NCI-H460 (cell line): ENCODE measurements at regions not wholly inside any gene's neighbourhood (a gene's known extent, or its start where the extent isn't known, plus 50 kb on each side); places are given as distances from the start of the nearest gene placed in this dataset.
"Not testable (repeated sequence)": the region's sequence is repeated elsewhere in the genome, so short reads cannot be mapped to it uniquely, and the experiment has no call there.

Source experiments
- DNase-seq: peaks from one replicate; pipeline ENCODE4 v3.0.0-alpha.2; 2016; ENCODE audit warnings: low read depth; ENCODE audit errors: extremely low read depth

DNA sequence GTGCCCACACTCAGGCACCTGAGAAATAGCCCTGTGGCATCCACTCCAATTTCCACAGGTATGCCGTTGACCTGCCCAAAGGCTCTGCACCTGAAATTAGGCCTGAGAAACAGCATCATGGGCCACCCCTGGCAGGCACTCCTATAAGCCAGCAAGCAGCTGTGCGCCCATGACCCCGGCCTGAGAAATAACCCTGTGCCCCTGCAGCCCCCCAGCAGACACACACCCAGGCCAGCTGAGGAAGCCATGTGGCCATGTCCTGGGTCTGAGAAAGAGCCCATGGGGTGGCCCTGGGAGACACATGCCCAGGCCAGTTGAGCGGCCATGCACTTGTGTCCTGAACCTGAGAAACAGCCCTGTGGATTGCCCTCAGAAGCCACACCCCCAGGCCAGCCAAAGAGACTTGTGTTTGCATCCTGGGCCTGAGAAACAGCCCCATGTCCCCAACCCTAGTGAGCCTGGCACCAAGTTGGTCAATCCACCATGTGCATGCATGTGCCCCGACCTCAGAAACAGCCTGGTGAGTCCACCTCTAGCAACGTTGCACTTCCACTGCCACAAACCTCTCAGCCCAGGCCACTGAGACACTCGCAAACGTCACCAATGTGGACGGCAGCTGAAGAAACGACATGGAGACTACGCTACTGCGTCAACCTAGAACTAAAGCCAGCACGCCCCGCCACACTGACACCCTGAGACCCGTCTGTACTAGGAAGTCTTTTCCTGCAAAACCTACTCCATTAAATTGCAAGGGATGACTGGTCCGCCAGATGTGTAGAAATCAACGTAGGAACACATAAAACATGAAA, 411.9 kb downstream of the TMEM121 start:
- DNase-seq = no peak

DNA sequence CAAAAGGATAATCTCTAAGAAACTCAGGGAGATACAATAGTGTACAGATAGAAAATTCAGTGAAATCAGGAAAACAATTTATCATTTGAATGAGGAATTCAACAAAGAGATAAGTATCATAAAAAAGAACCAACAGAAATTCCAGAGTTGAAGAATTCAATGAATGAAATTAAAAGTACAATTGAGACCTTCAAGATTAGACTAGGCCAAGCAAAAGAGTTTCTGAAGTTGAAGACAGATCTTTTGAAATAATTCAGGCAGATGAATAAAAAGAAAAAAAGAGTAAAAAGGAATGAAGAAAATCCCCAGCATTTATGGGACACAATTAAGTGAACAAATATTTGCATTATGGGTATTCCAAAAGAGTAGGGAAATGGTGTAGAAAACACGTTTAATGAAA, 412.6 kb downstream of the TMEM121 start:
- no peak for DNase-seq

DNA sequence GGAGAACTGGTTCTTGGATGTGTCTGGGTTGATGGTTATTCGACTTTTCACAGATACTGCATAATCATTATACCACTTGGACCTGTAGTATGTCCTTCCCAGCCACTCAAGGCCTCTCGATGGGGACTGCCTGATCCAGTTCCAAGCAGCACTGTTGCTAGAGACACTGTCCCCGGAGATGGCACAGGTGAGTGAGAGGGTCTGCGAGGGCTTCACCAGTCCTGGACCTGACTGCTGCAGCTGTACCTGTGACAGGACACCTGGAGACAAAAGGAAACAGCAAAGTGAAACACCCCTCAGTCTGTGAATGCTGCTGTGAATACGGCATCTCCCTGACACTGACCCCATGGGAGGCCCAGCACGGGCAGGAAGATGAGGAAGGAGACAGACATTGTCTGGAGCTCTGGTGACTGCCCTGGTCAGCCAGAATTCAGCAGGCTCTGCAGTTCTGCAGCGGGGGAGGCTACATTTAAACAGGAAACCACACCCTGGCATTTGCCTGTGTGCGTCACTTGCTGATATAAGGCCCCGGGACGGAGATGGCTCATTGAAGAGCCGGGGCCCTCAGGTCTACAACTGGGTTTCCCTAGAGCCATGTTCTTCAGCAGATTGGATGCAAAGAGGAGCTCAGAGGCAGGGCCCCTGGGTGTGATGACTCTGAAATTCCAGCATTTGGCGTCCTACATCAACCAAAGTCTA, 413.6 kb downstream of the TMEM121 start:
- DNase-seq = no peak

DNA sequence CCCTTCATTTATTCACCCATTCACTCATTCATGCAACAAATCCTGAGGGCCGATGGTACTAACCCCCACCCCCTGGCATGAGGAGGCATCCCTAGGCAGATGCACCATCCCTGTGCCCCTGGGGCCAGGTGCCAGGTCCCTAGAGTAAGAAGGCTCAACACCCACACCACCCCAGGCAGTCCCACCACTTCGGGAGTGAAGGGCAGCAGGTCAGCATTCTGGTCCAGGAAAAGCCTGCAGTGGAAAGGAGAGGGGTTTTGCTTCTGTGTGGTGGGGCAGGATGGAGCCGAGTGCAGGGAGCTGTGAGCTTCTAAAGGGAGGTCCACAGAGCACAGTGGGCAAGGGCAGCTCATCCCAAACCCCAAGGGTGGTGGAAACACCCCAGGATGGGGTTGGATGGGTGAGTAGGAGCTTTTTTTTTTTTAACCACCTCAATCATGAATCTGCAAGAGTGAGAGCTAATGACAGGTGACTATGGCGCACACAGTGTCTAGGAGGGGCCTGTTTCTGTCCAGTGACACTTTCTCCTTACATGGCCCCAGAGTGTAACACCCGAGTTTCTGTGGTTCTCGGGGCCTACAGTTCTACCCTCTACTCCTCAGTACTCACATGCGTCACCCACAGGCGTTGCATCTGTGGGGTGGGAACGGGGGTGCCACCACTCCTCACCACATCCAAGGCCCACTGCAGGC, 414.3 kb downstream of the TMEM121 start:
- no peak for DNase-seq

DNA sequence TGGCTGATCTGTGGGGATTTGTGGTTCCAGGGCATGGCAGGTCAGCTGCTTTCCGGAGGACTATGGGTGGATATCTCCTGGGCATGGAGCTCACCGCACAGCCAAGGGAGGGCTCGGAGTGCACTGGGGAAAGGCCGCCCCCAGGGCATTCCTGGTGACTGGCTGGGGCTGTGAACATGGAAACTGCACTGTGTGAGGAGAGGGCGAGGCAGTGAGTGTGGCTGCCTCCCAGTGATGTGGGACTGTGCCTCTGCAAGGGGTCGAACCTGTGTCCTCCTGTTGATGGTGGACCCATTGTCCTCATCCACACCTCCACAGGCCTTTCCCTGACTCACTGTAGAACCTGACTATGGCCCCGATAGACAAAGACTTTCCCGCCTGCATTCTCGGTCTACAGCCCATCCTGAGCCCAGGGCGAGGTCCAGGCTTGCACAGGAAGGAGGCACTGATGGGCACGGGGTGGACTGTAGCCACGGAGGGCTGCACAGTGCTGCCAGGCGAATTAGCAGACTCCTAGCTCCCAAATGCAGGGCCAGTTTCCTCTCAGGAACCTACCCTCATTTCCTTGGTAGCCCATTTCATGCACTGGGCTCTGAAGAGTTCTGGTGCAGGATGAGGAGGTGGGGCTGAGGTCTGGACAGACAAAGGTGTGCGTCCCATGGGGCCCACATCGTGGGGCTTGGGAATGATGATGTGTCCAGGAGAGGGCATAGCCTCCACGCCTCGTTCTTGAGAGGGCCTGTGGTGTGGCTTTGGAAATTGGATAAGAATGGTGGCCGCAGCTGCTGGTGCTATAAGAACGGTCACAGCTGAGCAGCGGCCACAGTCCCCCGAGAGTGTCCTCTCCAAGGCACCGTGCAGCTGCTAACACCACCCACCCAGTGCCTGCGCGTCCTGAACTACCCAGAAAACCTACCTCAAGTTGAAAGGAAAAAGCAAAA, 415.1 kb downstream of the TMEM121 start:
- no peak for DNase-seq

DNA sequence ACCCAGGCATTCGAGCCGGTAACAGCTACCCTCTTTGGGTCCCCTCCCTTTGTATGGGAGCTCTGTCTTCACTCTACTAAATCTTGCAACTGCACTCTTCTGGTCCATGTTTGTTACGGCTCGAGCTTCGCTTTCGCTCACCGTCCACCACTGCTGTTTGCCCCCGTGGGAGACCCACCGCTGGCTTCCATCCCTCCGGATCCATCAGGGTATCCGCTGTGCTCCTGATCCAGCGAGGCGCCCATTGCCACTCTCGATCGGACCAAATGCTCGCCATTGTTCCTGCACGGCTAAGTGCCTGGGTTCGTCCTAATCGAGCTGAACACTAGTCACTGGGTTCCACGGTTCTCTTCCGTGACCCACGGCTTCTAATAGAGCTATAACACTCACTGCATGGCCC, 416.3 kb downstream of the TMEM121 start:
- DNase-seq = not testable (repeated sequence)

DNA sequence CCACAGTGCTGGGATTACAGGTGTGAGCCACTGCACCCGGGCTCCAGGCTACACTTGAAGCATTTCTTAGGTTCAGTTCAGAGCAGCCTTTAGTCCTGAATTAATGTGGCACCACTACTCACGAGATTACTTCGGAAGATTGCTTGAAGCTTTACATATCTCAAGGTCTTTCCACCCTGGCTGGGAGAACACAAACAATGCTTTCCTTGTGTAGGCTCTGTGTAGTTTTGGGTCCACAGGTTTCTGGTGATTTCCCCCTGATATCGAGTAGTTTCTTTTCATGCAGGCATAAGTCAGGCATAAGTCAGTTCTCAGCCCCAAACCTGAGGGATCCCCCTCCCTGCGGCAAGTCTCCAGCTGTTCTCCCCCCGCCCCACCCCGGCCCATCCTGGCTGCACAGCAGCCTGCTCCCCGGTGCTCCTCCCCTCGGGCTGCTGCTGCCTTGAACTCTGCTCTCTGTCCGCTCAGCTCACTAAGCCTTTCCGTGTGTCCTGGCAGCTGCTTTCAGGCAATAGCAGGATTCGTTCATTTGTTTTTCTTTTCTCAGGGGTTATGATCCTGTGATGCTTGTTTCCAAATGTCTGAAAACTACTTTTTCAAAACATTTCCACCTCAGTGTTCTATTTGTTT, 417.7 kb downstream of the TMEM121 start:
- DNase-seq = no peak

DNA sequence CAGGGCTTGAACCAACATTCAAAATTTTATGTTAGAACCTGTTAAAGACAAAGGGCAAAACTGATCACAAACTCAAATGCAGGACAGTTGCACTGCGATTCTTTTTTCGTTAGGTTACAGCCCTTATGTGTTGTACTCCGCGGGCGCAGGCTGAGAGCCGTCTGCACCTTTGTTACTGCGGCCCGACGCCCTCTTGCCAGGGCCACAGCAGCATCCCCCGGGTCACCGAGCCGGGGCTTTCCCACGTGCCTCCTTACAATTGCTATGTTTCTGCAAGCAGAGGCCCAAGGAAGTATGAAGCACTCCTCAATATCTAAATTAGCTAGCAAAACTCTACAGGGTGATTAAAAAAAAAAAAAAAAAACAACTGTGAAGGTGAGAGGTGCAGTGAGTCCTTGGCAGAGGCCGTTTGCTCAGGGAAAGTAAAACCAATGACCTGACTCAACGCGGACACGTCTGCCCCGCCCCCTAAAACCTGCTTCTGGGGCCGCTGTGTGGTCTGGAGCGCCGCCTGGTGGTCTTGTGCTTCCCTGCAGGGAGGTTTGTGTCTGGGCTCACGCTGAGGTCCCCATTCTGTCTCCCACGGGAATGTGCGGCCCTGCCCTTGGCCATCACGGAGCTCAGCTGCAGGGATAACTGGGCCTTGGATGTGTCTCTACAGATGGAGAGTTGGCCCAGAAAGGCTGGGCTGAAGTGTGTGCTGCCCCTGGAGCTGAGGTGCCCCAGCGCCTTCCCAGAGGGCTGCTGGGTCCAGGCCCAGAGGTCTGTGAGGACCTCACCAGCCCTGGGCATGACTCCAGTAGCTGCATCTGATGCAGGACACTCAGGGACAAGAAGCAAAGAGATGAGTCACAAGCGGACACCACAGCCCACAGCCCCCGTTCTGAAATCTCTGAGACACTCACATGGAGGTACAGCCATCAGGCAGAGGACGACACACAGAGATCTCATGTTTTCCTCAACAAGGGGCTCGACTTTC, 418.5 kb downstream of the TMEM121 start:
- DNase-seq = peak; percentile 69

DNA sequence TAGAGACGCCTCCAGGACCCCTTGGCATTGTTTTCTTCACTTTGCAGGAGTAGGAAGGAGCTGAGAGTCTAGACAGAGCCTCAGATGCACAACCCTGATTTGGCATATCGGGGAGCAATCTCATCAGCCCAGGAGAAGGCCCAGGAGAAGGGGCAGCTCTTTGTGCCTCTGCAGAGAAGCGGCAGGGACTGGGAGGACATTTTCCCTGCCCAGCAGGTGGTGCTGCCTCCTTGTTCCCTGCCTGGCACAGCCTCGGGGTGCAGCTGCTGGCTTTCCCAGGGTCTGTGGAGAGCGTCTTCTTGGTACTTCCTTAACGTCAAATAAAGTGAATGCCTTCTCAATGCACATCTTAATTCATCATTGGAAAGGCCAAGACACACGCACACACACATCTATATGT, 419.5 kb downstream of the TMEM121 start:
- DNase-seq = peak; percentile 8

DNA sequence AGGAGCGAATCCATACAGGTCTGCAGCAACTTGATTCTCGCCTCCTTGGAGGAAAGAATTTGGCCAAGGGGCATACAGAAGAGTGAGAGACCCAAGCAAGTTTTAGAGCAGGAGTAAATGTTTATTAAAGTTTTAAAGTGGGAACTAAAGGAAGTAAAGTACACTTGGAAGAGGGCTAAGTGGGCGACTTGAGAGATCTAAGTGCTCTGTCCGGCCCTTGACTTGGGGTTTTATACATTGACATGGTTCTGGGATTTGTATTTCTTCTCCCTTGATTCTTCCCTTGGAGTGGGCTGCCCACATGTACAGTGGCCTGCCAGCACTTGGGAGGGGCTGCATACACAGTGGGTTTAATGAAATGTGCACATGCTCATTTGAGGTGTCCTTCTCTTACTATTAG, 421.2 kb downstream of the TMEM121 start:
- no peak for DNase-seq

DNA sequence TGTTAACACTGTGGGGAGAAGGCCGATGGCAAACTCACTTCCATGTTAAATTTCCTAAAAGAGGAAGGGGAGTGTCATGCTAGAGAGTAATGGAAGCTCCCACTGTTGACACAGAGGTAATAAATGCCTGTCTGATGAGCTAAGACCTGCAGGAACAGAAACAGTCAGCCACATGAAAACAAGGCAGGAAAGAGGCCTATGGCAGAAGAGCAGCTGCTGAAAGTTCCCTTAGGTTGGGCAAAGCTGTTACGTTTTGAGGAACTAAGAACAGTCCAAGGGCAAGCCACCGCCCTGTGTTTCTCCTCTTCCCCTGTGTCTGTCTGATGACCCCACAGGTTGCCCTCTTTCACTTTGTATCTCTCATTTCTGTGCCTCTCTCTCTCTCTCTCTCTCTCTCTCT, 422.6 kb downstream of the TMEM121 start:
- DNase-seq = not testable (repeated sequence)

DNA sequence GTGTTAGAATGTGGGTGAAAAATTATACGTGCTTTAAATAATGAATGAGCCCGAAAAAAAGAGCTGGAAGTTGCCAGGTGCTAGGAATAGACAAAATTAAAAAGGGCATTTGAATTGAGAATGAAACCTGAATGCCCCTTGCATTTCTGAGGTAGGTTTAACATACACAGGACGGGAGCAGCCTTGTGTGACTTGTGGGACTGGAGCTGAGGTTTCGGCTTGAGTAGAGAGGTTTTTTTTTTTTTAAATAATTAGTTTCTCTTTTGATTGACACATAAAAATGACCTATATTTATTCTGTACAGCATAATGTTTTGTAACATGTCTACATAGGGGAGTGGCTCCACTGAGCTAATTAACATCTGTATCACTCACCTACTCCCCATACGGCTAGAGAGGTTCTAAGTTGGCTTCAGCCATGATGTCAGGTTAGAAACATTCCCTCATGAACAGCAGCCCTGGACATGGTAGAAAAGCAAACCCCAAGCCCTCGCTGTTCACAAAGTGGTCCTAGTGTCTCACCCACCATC, 424.0 kb downstream of the TMEM121 start:
- DNase-seq = not testable (repeated sequence)

DNA sequence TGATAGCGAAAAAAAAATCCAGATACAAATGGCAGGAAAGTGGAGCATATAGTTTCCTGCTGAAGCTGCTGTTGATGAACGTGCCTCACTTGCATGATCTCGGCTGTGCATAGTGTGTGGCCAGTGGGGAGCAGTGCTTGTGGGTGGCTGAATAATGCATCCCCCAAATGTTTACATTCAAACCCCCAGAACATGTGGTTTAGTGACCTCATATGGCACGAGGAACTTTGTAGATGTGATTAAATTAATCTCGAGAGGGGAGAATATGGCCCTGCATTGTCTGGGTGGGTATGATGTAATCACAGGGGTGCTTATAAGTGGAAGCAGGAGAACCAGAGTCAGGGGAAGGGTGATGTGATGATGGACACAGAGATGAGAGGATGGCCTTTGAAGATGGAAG, 425.0 kb downstream of the TMEM121 start:
- DNase-seq = no peak

DNA sequence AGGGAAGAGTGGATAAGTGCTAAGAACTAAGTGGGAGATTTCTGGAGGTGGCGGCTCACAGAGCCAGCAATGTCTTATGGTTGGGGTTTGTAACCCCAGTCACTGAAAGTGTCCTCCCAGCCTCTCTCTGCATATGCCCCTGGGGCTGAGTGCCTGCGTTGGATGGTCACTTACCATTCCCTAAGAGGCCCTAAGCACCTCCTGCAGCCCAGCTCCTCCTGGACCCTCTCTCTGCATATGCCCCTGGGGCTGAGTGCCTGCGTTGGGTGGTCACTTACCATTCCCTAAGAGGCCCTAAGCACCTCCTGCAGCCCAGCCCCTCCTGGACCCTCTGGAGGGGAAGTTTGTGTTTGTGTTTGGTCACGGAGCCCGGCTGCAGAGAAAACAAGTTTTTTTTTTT, 425.8 kb downstream of the TMEM121 start:
- no peak for DNase-seq

DNA sequence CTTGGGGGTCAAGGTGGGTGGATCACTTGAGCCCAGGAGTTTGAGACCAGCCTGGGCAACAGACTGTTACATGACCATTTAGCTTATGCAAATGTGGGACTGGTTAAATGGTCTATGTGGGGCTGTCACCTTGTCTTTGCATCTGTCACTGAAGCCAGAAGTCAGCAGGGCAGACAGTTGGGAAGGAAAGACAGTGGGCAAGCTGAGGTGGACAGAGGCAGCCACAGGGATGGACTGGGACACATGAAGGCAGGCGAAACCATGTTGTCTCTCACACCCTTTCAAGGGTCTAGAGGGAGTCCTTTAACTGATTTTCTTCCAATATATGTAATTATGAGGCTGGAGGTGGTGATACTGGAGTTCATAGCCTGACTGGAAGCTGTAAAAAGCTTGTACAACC, 426.4 kb downstream of the TMEM121 start:
- DNase-seq = no peak

DNA sequence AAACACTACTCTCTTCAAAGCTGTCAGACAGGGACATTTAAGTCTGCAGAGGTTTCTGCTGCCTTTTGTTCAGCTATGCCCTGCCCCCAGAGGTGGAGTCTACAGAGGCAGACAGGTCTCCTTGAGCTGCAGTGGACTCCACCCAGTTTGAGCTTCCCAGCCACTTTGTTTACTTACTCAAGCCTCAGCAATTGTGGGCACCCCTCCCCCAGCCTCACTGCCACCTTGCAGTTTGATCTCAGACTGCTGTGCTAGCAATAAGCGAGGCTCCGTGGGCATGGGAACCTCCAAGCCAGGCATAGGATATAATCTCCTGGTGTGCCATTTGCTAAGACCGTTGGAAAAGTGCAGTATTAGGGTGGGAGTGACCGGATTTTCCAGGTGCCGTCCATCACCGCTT, 435.2 kb downstream of the TMEM121 start:
- not testable (repeated sequence) for DNase-seq

DNA sequence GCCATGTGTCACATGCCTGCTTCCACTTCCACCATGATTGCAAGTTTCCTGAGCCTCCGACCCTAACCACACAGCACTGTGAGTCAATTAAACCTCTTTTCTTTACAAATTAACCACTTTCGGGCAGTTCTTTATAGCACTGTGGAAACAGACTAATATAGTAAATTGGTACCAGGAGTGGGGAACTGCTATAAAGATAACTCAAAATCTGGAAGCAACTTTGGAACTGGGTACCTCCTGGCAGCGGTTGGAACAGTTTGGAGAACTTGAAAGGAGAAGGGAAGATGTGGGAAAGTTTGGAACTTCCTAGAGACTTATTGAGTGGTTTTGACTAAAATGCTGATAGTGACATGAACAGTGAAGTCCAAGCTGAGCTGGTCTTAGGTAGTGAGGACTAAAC, 436.1 kb downstream of the TMEM121 start:
- DNase-seq = no peak

DNA sequence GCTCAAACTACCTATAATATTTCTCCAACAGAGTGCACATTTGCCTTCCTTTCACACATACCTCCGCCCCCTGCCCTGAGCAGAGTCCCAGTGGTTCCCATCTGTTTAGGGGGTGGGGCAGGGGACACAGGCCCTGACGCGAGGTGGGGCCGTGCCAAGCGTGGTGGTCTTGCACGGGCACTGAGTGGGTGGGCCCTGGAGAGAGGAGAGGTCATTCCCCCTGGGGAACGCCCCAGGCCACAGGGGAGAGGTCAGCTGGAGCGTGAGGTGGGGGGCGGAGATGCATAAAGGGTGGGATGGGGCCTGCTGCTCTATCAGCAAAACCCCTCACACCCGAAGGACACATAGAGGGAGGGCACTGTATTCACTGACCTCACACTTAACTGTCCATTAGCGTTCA, 441.9 kb downstream of the TMEM121 start:
- DNase-seq = no peak

DNA sequence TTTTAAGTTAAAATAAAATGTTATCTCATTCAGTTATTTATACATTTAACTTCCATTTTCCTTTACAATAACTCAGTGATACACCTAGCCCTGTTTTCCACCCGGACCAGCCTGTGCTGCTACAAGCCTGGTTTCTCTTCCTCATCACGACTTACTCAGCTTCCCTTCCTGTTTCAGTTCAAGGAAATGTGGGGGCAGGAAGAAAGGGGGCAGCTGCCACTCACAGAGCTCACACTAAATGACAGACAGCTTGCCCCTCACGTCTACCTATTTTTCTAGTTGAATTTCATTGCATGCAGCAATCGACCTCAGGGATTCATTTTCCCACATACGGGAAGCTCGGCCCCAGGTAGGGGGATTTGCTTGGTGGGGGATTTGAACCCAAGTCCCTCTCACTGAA, 442.6 kb downstream of the TMEM121 start:
- not testable (repeated sequence) for DNase-seq
